HCT116 (cell line): ENCODE measurements at regions not wholly inside any gene's neighbourhood (a gene's known extent, or its start where the extent isn't known, plus 50 kb on each side); places are given as distances from the start of the nearest gene placed in this dataset.
A peak's percentile ranks its signal among the peaks of the same experiment; 100 is the strongest.

Experiments used
- ATAC-seq: fragments of 200-7000 bp; cut with Tn5 transposase; 2 replicates; pipeline ENCODE4 v1.9.1; 2020; ENCODE audit warnings: mild to moderate bottlenecking, moderate library complexity
- BruUV-seq: library from RNA; stranded (reverse); fragments of 400-500 nt; replicated peaks from 2 replicates; lab custom pipeline; 2021; lab: Mats Ljungman, UMichigan
- CTCF ChIA-PET: fragments of 300-600 bp; sonication (Branson Sonifier 250); formaldehyde crosslinking; loops from one replicate; lab custom pipeline; 2021; ENCODE audit warnings: antibody characterized with exemption; lab: Charles Lee
- POLR2A ChIA-PET: fragments of 300-600, 350-600 bp; sonication (Branson Sonifier 250); formaldehyde crosslinking; loops from one replicate; lab custom pipeline; 2021; ENCODE audit warnings: antibody characterized with exemption; lab: Charles Lee
- RAD21 ChIA-PET, 2 experiments: fragments of 300-600 bp; sonication (Branson Sonifier 250); formaldehyde crosslinking; loops; one replicate each; lab custom pipeline; 2023; ENCODE audit warnings: low total read pairs in 2 of 2; ENCODE audit not compliant: uncharacterized antibody in 2 of 2, unreplicated experiment in 2 of 2, low non-redundant PET in 1 of 2; lab: Charles Lee
- DNase-seq: peaks from one replicate; pipeline ENCODE4 v3.0.0-alpha.2; 2010; ENCODE audit warnings: low read depth, low spot score
- H2AFZ ChIP-seq: fragments of 200-600 bp; shearing (Covaris generic), sonication (generic); 2 replicates; pipeline ENCODE4 v1.6.1; 2017; ENCODE audit warnings: low read depth, mixed run types, mixed read lengths, antibody characterized with exemption, low read length; ENCODE audit not compliant: poor library complexity, severe bottlenecking
- H3K27ac ChIP-seq: 2 replicates; pipeline ENCODE4 v1.5.1; 2012; ENCODE audit warnings: low read depth, low read length
- H3K27me3 ChIP-seq: fragments of 200-600 bp; sonication (generic); 2 replicates; pipeline ENCODE4 v1.6.1; 2016; ENCODE audit warnings: mixed run types, low read length, mixed read lengths; ENCODE audit not compliant: insufficient read depth
- H3K36me3 ChIP-seq, 2 experiments: fragments of 200-500 bp in 1 of 2; fragments of 200-600 bp in 1 of 2; sonication (Bioruptor generic) in 1 of 2; sonication (generic) in 1 of 2; 2 replicates each; pipeline versions ENCODE4 v1.5.1 to v1.6.1; 2014 to 2016; ENCODE audit warnings: low read length in 2 of 2, inconsistent platforms in 1 of 2, mixed read lengths in 1 of 2, mixed run types in 1 of 2; ENCODE audit not compliant: insufficient read depth in 2 of 2, control insufficient read depth in 1 of 2
- H3K4me1 ChIP-seq, 2 experiments: fragments of 200-600 bp in 1 of 2; sonication (generic) in 1 of 2; 2 replicates each; pipeline versions ENCODE4 v1.5.1 to v1.6.1; 2012 to 2017; ENCODE audit warnings: low read length in 2 of 2, inconsistent platforms in 1 of 2, mild to moderate bottlenecking in 1 of 2, mixed read lengths in 1 of 2, mixed run types in 1 of 2, moderate library complexity in 1 of 2; ENCODE audit not compliant: insufficient read depth in 2 of 2, control insufficient read depth in 1 of 2
- H3K4me2 ChIP-seq: fragments of 200-600 bp; sonication (generic); 2 replicates; pipeline ENCODE4 v1.6.1; 2017; ENCODE audit warnings: mixed run types, low read length, mixed read lengths
- H3K4me3 ChIP-seq, 2 experiments: fragments of 200-600 bp in 1 of 2; sonication (generic) in 1 of 2; replicated peaks in 1 of 2; 2 replicates each; pipeline ENCODE4 v1.5.1; 2011 to 2016; ENCODE audit warnings: low read length in 2 of 2, control low read depth in 1 of 2, low read depth in 1 of 2, mild to moderate bottlenecking in 1 of 2, mixed read lengths in 1 of 2, mixed run types in 1 of 2
- H3K79me2 ChIP-seq: fragments of 200-600 bp; sonication (generic); 2 replicates; pipeline ENCODE4 v1.6.1; 2017; ENCODE audit warnings: mild to moderate bottlenecking, mixed run types, low read length, moderate library complexity, mixed read lengths; ENCODE audit not compliant: insufficient read depth
- H3K9ac ChIP-seq: fragments of 200-600 bp; sonication (generic); 2 replicates; pipeline ENCODE4 v1.6.1; 2016; ENCODE audit warnings: low read length, mixed read lengths
- H3K9me2 ChIP-seq: fragments of 200-600 bp; sonication (generic), shearing (Covaris generic); 2 replicates; pipeline ENCODE4 v1.6.1; 2017; ENCODE audit warnings: mixed run types, mild to moderate bottlenecking, moderate library complexity; ENCODE audit not compliant: insufficient read depth
- H3K9me3 ChIP-seq, 2 experiments: fragments of 200-500 bp in 1 of 2; fragments of 200-600 bp in 1 of 2; sonication (Bioruptor generic) in 1 of 2; sonication (generic) in 1 of 2; 2 replicates each; pipeline ENCODE4 v1.6.1; 2014 to 2017; ENCODE audit warnings: low read length in 2 of 2, mixed read lengths in 2 of 2, inconsistent platforms in 1 of 2, low read depth in 1 of 2, mild to moderate bottlenecking in 1 of 2, mixed run types in 1 of 2, moderate library complexity in 1 of 2; ENCODE audit not compliant: control insufficient read depth in 1 of 2, insufficient read depth in 1 of 2
- H4K20me1 ChIP-seq: fragments of 200-600 bp; sonication (generic), shearing (Covaris generic); 2 replicates; pipeline ENCODE4 v1.6.1; 2017; ENCODE audit warnings: mixed run types, mild to moderate bottlenecking, moderate library complexity; ENCODE audit not compliant: insufficient read depth
- CEBPB ChIP-seq: IDR thresholded peaks from 2 replicates; pipeline ENCODE4 v1.6.1; 2012; ENCODE audit warnings: low read depth
- EGR1 ChIP-seq: IDR thresholded peaks from 2 replicates; pipeline ENCODE4 v1.6.1; 2012; ENCODE audit warnings: low read depth
- POLR2A ChIP-seq: IDR thresholded peaks from 2 replicates; pipeline ENCODE4 v1.7.0; 2011; ENCODE audit warnings: borderline replicate concordance; ENCODE audit not compliant: insufficient read depth, insufficient read length; ENCODE audit errors: extremely low read depth
- POLR2AphosphoS5 ChIP-seq: IDR thresholded peaks from 2 replicates; pipeline ENCODE4 v1.6.1; 2011; ENCODE audit warnings: mild to moderate bottlenecking, low read depth, low read length, moderate library complexity
- REST ChIP-seq: IDR thresholded peaks from 2 replicates; pipeline ENCODE4 v1.6.1; 2012; ENCODE audit warnings: low read depth
- SP1 ChIP-seq: IDR thresholded peaks from 2 replicates; pipeline ENCODE4 v1.6.1; 2012; ENCODE audit warnings: low read depth
- TCF7L2 ChIP-seq: IDR thresholded peaks from 2 replicates; pipeline ENCODE4 v1.7.0; 2011; ENCODE audit warnings: borderline replicate concordance, inconsistent platforms; ENCODE audit not compliant: insufficient read depth, insufficient read length; ENCODE audit errors: extremely low read depth
- ZFX ChIP-seq: fragments of 450-650 bp; IDR thresholded peaks from 2 replicates; pipeline ENCODE4 v1.6.1; 2017
- intact Hi-C: fragments of 100-400 bp; cut with micrococcal nuclease; formaldehyde crosslinking; loops from 2 replicates; pipeline ENCODE4 v1.10.0; 2022

DNA sequence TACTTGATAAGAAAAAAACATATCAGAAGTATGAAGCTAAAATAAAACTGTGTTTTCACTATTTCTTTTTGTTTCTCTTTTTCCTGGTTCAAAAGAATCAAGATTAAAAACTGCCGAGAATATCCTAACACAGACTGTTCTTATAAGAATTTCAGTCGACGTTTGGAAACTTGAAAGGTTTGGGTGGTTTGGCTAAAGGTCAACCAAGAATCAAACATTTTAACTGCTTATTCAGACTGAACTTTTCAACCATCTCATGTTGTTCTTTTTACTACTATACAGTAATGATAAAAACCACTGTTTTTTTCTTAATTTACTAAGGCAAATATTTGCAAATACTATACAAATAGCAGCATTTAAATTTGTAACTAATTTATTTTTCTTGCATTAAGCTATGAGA is 308.5 kb upstream of the TFPI start:
- Histone ChIP-seq H4K20me1 (no peaks in the 10 kb centered on the region), H3K4me1 (no peaks in the 10 kb centered on the region), H3K4me2 (no peak overlapping the region), H3K9me2 (no peaks in the 10 kb centered on the region), H3K36me3 (no peaks in the 10 kb centered on the region), H3K27me3 (no peaks in the 10 kb centered on the region), H3K27ac (no peak overlapping the region), H2AFZ (peak overlapping the region; percentile 12), H3K9me3 (no peaks in the 10 kb centered on the region), H3K4me3 (no peak overlapping the region), H3K9ac (no peak overlapping the region), H3K79me2 (no peaks in the 10 kb centered on the region)
- ChIA-PET RAD21 (no interaction called here), POLR2A (no interaction called here), CTCF (no interaction called here)
- DNase-seq: no peak
- no TSS peak for BruUV-seq
- ATAC-seq: no peak
- no peak for TF ChIP-seq ZFX
- no peak for TF ChIP-seq POLR2A
- no peak for TF ChIP-seq REST
- TF ChIP-seq CEBPB: no peak
- no peak for TF ChIP-seq SP1
- intact Hi-C loops: no loop called here

DNA sequence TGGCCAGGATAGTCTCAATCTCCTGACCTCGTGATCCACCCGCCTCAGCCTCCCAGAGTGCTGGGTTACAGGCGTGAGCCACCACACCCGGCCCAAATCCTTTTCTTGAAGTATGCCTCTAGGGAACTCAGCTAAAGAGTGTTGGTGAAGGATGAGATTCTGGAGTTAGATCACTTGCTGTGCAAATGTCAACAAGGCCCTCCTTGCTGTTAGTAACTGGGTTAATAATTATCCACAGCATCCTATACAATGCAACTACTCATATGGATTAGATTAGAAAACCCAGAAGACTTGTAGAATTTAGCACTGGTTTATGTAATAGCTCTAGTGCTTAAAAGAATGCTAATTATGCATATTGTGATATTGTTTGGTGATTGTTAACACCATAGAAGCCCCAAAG is 310.8 kb upstream of the TFPI start:
- no peak overlapping the region for H3K9ac ChIP-seq
- no peaks in the 10 kb centered on the region for H3K9me3 ChIP-seq
- no peaks in the 10 kb centered on the region for H3K9me2 ChIP-seq
- CTCF ChIA-PET: no interaction called here
- H2AFZ ChIP-seq: no peak overlapping the region
- no peaks in the 10 kb centered on the region for H3K36me3 ChIP-seq
- no peaks in the 10 kb centered on the region for H3K79me2 ChIP-seq
- intact Hi-C loops: no loop called here
- H4K20me1 ChIP-seq: no peaks in the 10 kb centered on the region
- H3K4me3 ChIP-seq: no peak overlapping the region
- no peak overlapping the region for H3K27ac ChIP-seq
- RAD21 ChIA-PET: no interaction called here
- no TSS peak for BruUV-seq
- ATAC-seq: no peak
- DNase-seq: no peak
- H3K4me1 ChIP-seq: no peaks in the 10 kb centered on the region
- H3K27me3 ChIP-seq: no peaks in the 10 kb centered on the region
- no peak overlapping the region for H3K4me2 ChIP-seq
- POLR2A ChIA-PET: no interaction called here
- no peak for TF ChIP-seq SP1
- no peak for TF ChIP-seq TCF7L2
- no peak for TF ChIP-seq ZFX
- TF ChIP-seq EGR1: no peak
- no peak for TF ChIP-seq POLR2AphosphoS5
